ENCODE measurements at regions not wholly inside any gene's neighbourhood (a gene's known extent, or its start where the extent isn't known, plus 50 kb on each side); places are given as distances from the start of the nearest gene placed in this dataset.

DNA sequence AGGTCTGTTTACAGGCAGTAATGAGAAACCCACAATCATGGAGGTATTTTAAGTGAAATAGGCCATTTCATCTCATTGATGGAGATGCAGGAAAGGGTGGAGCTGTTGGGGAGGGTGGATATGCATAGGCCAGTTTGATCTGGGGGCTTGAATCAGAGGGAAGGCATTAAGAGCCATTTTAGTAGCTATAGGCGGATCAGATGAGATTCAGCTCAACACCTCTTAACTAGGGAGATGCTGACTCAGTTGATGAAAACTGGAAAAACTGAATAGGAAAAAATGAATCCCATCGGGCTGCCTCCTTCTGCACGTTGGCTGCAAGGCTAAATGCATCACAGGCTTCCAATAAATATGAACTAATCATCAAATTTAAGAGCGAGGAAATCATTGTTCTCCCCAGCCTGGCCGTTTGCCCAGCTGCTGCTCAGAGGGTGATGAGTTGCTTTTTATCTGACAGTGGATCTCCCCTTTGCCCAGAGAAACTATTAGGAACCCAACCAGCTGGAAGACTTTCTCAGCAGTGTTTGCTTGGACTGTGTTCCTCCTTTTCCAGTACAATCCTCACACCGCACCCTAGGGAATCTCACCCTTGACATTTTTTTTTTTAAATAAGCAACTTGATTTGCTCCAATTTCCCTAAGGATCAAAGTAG, 149.6 kb downstream of the SOX9 start:
- Histone ChIP-seq H3K9ac (ENCODE audit: low read depth in 1 of 2, low read length in 2 of 2) (no peak overlapping the region), H3K27me3 (ENCODE audit: control insufficient read depth in 1 of 2, insufficient read depth in 2 of 2, low read length in 2 of 2) (no peaks in the 10 kb centered on the region), H3K9me3 (ENCODE audit: control insufficient read depth in 1 of 2, low read length in 2 of 2) (no peaks in the 10 kb centered on the region), H3K27ac (ENCODE audit: low read depth, low read length) (no peak overlapping the region), H3K4me3 (ENCODE audit: low read depth in 1 of 2, low read length in 2 of 2) (no peak overlapping the region), H3K36me3 (ENCODE audit: control insufficient read depth in 1 of 2, insufficient read depth in 2 of 2, low read length in 2 of 2) (no peaks in the 10 kb centered on the region), H3K4me1 (ENCODE audit: control insufficient read depth in 1 of 2, insufficient read depth in 2 of 2, low read length in 2 of 2) (peaks cover 4 to 9% of the 10 kb centered on the region in 2 donors)

DNA sequence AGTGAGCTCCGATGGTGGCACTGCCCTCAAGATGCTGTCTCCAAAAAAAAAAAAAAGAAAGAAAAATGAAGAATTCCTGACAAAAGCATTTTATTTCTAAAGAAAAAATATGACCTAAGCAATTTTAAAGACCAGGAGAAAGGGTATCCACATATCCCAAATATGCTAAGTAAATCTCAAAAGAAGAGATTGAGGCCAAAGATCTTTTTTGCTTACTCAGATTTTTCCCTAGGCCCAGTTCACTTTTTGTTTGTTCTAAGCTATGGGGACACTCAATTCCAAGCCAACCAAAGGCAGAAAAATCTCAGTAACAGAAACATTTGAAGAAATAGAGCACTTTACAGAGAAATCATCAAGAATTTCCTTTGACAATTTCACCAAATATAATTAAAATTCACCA, 150.8 kb downstream of the SOX9 start:
- no peaks in the 10 kb centered on the region for H3K9me3 ChIP-seq (ENCODE audit: control insufficient read depth in 1 of 2, low read length in 2 of 2)
- H3K36me3 ChIP-seq (ENCODE audit: control insufficient read depth in 1 of 2, insufficient read depth in 2 of 2, low read length in 2 of 2): no peaks in the 10 kb centered on the region
- no peak overlapping the region for H3K27ac ChIP-seq (ENCODE audit: low read depth, low read length)
- no peaks in the 10 kb centered on the region for H3K27me3 ChIP-seq (ENCODE audit: control insufficient read depth in 1 of 2, insufficient read depth in 2 of 2, low read length in 2 of 2)
- H3K9ac ChIP-seq (ENCODE audit: low read depth in 1 of 2, low read length in 2 of 2): no peak overlapping the region
- H3K4me1 ChIP-seq (ENCODE audit: control insufficient read depth in 1 of 2, insufficient read depth in 2 of 2, low read length in 2 of 2): peaks cover 4 to 9% of the 10 kb centered on the region in 2 donors
- H3K4me3 ChIP-seq (ENCODE audit: low read depth in 1 of 2, low read length in 2 of 2): no peak overlapping the region

DNA sequence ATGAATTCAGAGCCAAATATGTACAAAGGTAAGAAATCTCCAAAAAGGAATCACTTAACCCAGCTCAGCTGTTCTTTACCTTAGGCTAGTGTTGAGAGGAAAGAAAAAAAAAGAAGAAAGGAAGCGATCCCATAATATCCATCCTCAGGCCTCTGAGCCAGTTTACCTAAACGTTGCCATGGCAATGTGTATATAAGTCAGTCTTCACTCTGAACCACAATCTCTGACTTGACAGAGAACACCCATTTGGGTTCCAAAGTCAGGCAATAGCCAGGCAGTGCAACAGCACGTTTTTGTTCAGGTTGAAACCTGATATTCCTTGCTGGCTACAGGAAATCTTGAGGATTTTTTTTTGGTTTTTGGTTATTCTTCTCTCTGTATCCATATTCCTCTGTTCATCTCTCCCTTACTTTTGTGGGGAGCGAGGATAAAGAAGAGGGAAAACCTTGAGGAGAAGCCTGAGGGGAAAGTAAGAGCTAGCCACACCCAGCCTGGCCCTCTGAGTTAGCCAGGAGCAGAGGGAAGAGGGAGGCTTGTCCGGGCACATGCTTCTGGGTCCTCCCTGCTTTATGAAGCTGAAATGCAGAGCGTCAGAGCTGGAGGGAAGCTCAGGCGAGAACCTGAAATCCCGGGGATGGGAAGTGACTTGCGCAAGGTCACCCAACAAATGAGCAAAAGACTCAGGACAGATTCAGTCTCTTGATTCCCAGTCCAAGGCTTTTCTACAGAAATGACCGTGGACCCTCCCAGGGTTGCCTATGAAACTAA, 152.7 kb downstream of the SOX9 start:
- no peaks in the 10 kb centered on the region for H3K27me3 ChIP-seq (ENCODE audit: control insufficient read depth in 1 of 2, insufficient read depth in 2 of 2, low read length in 2 of 2)
- H3K4me3 ChIP-seq (ENCODE audit: low read depth in 1 of 2, low read length in 2 of 2): no peak overlapping the region
- no peak overlapping the region for H3K27ac ChIP-seq (ENCODE audit: low read depth, low read length)
- no peaks in the 10 kb centered on the region for H3K9me3 ChIP-seq (ENCODE audit: control insufficient read depth in 1 of 2, low read length in 2 of 2)
- no peak overlapping the region for H3K9ac ChIP-seq (ENCODE audit: low read depth in 1 of 2, low read length in 2 of 2)
- H3K36me3 ChIP-seq (ENCODE audit: control insufficient read depth in 1 of 2, insufficient read depth in 2 of 2, low read length in 2 of 2): no peaks in the 10 kb centered on the region
- peaks cover 0 to 9% of the 10 kb centered on the region in 2 donors for H3K4me1 ChIP-seq (ENCODE audit: control insufficient read depth in 1 of 2, insufficient read depth in 2 of 2, low read length in 2 of 2)

DNA sequence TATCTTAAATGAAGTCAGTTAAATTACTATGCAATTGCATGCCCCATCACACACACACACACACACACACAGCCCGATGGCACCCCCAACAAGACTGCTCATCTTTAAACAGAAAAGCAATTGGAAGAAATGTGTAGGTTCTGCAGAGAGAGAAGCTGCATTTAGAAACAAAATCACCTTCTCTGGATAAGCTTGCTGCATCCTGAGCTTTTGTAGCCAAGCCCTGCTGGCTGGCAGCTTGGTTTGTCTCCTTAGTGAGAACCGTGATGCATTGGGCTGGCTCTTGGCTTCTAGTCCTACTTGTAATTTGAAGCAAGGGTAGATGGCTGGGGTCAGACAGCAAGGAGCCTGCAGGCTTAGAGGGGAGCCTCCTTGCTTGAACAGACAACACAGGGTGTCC, 153.8 kb downstream of the SOX9 start:
- no peaks in the 10 kb centered on the region for H3K36me3 ChIP-seq (ENCODE audit: control insufficient read depth in 1 of 2, insufficient read depth in 2 of 2, low read length in 2 of 2)
- no peak overlapping the region for H3K27ac ChIP-seq (ENCODE audit: low read depth, low read length)
- H3K9ac ChIP-seq (ENCODE audit: low read depth in 1 of 2, low read length in 2 of 2): no peak overlapping the region
- H3K27me3 ChIP-seq (ENCODE audit: control insufficient read depth in 1 of 2, insufficient read depth in 2 of 2, low read length in 2 of 2): no peaks in the 10 kb centered on the region
- peaks cover 0 to 9% of the 10 kb centered on the region in 2 donors for H3K4me1 ChIP-seq (ENCODE audit: control insufficient read depth in 1 of 2, insufficient read depth in 2 of 2, low read length in 2 of 2)
- no peak overlapping the region for H3K4me3 ChIP-seq (ENCODE audit: low read depth in 1 of 2, low read length in 2 of 2)
- H3K9me3 ChIP-seq (ENCODE audit: control insufficient read depth in 1 of 2, low read length in 2 of 2): no peaks in the 10 kb centered on the region

DNA sequence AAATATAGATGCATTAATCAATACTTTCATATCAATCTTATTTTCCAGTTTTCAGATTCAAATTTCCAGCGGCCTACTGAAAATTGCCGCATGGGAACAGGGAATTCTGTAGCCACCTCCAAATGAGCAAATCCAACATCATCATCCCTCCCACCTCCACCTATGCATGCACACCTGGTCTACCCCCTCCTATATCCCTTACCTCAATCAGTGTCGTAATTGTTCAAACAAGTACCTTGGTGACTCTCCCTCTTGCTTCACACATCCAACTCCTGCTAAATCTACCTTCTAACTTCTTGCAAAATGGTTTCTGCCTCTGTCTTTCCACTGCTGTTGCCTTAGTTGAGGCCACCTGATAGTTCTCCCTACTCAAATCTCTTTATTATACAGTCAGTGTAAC, 160.1 kb downstream of the SOX9 start:
- no peaks in the 10 kb centered on the region for H3K36me3 ChIP-seq (ENCODE audit: control insufficient read depth in 1 of 2, insufficient read depth in 2 of 2, low read length in 2 of 2)
- no peaks in the 10 kb centered on the region for H3K4me1 ChIP-seq (ENCODE audit: control insufficient read depth in 1 of 2, insufficient read depth in 2 of 2, low read length in 2 of 2)

DNA sequence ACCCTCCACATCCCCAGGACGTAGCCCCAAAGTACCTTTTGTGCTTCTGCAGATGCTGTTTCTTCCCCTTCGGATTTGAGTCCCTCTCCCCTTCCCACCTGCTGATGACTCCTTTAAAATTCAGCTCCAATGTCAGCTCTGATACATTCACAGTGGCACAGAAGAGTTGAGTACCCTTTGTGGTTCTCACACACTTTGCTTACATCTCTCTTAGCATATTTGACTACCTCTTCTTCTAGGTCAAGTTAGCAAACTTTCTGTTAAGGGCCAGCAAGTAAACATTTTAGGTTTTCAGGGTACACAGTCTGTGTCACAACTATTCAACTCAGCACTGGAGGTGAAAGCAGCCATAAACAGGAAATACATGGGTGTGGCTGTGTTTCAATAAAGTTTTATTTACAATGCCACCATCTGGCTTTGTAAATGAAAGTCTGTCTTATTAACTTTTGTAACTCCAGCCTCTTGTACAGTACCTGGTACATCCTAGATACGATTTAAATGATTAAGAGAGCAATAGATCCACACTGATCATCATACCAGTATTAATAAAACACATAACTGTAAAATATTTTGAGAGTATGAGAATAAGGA, 161.7 kb downstream of the SOX9 start:
- no peaks in the 10 kb centered on the region for H3K4me1 ChIP-seq (ENCODE audit: control insufficient read depth in 1 of 2, insufficient read depth in 2 of 2, low read length in 2 of 2)

More for the DNA sequence above, 160.1 kb downstream of the SOX9 start:
- H3K9ac ChIP-seq (ENCODE audit: low read depth in 1 of 2, low read length in 2 of 2): no peak overlapping the region
- H3K4me3 ChIP-seq (ENCODE audit: low read depth in 1 of 2, low read length in 2 of 2): no peak overlapping the region
- no peaks in the 10 kb centered on the region for H3K27me3 ChIP-seq (ENCODE audit: control insufficient read depth in 1 of 2, insufficient read depth in 2 of 2, low read length in 2 of 2)
- no peaks in the 10 kb centered on the region for H3K9me3 ChIP-seq (ENCODE audit: control insufficient read depth in 1 of 2, low read length in 2 of 2)
- no peak overlapping the region for H3K27ac ChIP-seq (ENCODE audit: low read depth, low read length)

DNA sequence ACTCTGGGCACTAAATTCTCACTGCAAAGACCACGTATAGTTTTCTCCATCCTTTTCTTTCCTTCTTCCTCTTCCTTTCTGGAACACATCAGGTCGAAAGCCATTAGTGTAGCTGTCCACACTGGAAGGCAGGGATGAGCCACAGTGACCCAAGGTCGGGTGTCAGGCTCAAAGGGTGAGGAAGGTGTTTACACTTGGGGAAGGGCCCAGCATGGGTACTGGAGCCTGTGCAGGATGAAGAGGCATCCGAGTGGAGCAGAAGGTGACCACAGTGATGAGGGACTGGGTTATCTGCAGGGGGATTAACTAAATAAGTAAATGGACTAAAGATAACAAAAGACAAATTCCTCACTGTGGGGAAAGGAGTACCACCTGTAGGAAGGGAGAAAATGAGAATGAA, 164.0 kb downstream of the SOX9 start:
- no peaks in the 10 kb centered on the region for H3K9me3 ChIP-seq (ENCODE audit: control insufficient read depth in 1 of 2, low read length in 2 of 2)
- no peaks in the 10 kb centered on the region for H3K27me3 ChIP-seq (ENCODE audit: control insufficient read depth in 1 of 2, insufficient read depth in 2 of 2, low read length in 2 of 2)
- no peaks in the 10 kb centered on the region for H3K36me3 ChIP-seq (ENCODE audit: control insufficient read depth in 1 of 2, insufficient read depth in 2 of 2, low read length in 2 of 2)
- no peak overlapping the region for H3K27ac ChIP-seq (ENCODE audit: low read depth, low read length)
- no peak overlapping the region for H3K4me3 ChIP-seq (ENCODE audit: low read depth in 1 of 2, low read length in 2 of 2)
- H3K4me1 ChIP-seq (ENCODE audit: control insufficient read depth in 1 of 2, insufficient read depth in 2 of 2, low read length in 2 of 2): no peaks in the 10 kb centered on the region
- no peak overlapping the region for H3K9ac ChIP-seq (ENCODE audit: low read depth in 1 of 2, low read length in 2 of 2)

More for the DNA sequence above, 161.7 kb downstream of the SOX9 start:
- no peaks in the 10 kb centered on the region for H3K27me3 ChIP-seq (ENCODE audit: control insufficient read depth in 1 of 2, insufficient read depth in 2 of 2, low read length in 2 of 2)
- no peaks in the 10 kb centered on the region for H3K36me3 ChIP-seq (ENCODE audit: control insufficient read depth in 1 of 2, insufficient read depth in 2 of 2, low read length in 2 of 2)
- no peak overlapping the region for H3K27ac ChIP-seq (ENCODE audit: low read depth, low read length)
- no peak overlapping the region for H3K9ac ChIP-seq (ENCODE audit: low read depth in 1 of 2, low read length in 2 of 2)
- no peak overlapping the region for H3K4me3 ChIP-seq (ENCODE audit: low read depth in 1 of 2, low read length in 2 of 2)
- H3K9me3 ChIP-seq (ENCODE audit: control insufficient read depth in 1 of 2, low read length in 2 of 2): no peaks in the 10 kb centered on the region

DNA sequence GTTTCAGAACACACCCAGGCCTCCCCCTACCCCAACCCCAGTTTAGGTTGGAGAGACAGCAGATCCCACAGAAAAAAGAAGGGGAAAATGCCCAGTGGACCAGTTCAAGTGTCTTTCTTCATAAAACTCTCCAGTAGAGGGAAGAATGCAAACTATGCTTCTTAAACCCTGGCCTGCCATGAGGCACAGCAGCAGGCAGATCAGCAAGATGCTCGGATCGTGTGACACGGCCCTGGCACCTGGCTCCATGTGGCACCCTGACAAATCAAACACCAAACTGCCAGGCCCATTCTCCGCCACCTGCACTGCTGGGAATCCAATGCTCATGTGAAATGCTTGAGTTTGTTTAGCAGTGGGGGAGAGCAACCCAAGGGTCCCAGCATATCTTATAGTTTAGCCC, 166.8 kb downstream of the SOX9 start:
- Histone ChIP-seq H3K27me3 (ENCODE audit: control insufficient read depth in 1 of 2, insufficient read depth in 2 of 2, low read length in 2 of 2) (no peaks in the 10 kb centered on the region), H3K4me1 (ENCODE audit: control insufficient read depth in 1 of 2, insufficient read depth in 2 of 2, low read length in 2 of 2) (no peaks in the 10 kb centered on the region), H3K27ac (ENCODE audit: low read depth, low read length) (no peak overlapping the region), H3K4me3 (ENCODE audit: low read depth in 1 of 2, low read length in 2 of 2) (no peak overlapping the region), H3K9me3 (ENCODE audit: control insufficient read depth in 1 of 2, low read length in 2 of 2) (no peaks in the 10 kb centered on the region), H3K36me3 (ENCODE audit: control insufficient read depth in 1 of 2, insufficient read depth in 2 of 2, low read length in 2 of 2) (no peaks in the 10 kb centered on the region), H3K9ac (ENCODE audit: low read depth in 1 of 2, low read length in 2 of 2) (no peak overlapping the region)

DNA sequence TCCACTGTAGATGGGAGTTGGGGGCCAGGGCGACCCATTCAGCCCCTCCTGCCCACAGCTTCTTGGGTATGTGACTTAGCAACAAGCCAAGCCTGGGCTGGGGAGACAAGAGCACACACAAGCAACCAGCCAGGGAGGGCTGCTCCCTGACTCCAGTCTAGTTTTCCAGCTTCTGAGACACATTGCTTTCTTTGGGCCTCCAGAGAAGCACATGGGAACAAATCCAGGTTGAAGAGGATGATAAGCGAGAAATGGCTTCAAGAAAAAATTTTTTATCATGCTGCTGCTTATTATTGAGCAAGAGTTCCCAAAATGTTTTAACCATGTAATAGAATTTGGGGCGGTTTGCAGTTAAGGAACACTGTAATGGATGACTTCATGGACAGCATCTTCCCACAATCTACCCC, 173.7 kb downstream of the SOX9 start:
- Histone ChIP-seq H3K27ac (ENCODE audit: low read depth, low read length) (no peak overlapping the region), H3K36me3 (ENCODE audit: control insufficient read depth in 1 of 2, insufficient read depth in 2 of 2, low read length in 2 of 2) (no peaks in the 10 kb centered on the region), H3K9me3 (ENCODE audit: control insufficient read depth in 1 of 2, low read length in 2 of 2) (no peaks in the 10 kb centered on the region), H3K4me1 (ENCODE audit: control insufficient read depth in 1 of 2, insufficient read depth in 2 of 2, low read length in 2 of 2) (no peaks in the 10 kb centered on the region), H3K4me3 (ENCODE audit: low read depth in 1 of 2, low read length in 2 of 2) (no peak overlapping the region), H3K9ac (ENCODE audit: low read depth in 1 of 2, low read length in 2 of 2) (no peak overlapping the region), H3K27me3 (ENCODE audit: control insufficient read depth in 1 of 2, insufficient read depth in 2 of 2, low read length in 2 of 2) (peaks cover 0 to 4% of the 10 kb centered on the region in 2 donors)

DNA sequence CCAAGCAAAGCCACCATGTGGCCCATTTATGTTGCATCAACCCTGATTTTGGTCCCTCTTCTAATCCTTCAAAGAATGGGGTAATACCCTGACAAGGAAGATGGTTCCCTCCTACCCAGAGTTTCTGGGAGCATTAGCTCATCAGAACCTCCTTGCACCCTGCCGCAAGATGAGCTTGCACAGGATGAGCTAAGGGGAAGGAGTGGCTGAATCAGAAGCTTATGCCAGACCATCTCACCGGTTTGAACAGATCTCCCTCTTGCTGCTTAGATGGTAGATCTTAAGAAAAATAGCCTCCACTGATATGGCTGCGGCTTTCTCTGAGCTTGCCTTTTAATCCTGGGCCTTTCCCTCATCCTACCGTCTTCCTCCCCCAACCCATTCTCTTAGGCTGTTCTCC, 175.1 kb downstream of the SOX9 start:
- H3K9me3 ChIP-seq (ENCODE audit: control insufficient read depth in 1 of 2, low read length in 2 of 2): no peaks in the 10 kb centered on the region
- H3K9ac ChIP-seq (ENCODE audit: low read depth in 1 of 2, low read length in 2 of 2): no peak overlapping the region
- H3K27ac ChIP-seq (ENCODE audit: low read depth, low read length): no peak overlapping the region
- H3K4me3 ChIP-seq (ENCODE audit: low read depth in 1 of 2, low read length in 2 of 2): no peak overlapping the region
- H3K27me3 ChIP-seq (ENCODE audit: control insufficient read depth in 1 of 2, insufficient read depth in 2 of 2, low read length in 2 of 2): peaks cover 0 to 4% of the 10 kb centered on the region in 2 donors
- no peaks in the 10 kb centered on the region for H3K4me1 ChIP-seq (ENCODE audit: control insufficient read depth in 1 of 2, insufficient read depth in 2 of 2, low read length in 2 of 2)
- H3K36me3 ChIP-seq (ENCODE audit: control insufficient read depth in 1 of 2, insufficient read depth in 2 of 2, low read length in 2 of 2): no peaks in the 10 kb centered on the region

Data from duodenal mucosa (tissue), 2 donors.